AG08396 (cell line): ENCODE measurements at regions not wholly inside any gene's neighbourhood (a gene's known extent, or its start where the extent isn't known, plus 50 kb on each side); places are given as distances from the start of the nearest gene placed in this dataset.

Experiments used
- DNase-seq: peaks from one replicate; pipeline ENCODE4 v3.0.0; 2012; ENCODE audit warnings: low spot score, mixed read lengths

DNA sequence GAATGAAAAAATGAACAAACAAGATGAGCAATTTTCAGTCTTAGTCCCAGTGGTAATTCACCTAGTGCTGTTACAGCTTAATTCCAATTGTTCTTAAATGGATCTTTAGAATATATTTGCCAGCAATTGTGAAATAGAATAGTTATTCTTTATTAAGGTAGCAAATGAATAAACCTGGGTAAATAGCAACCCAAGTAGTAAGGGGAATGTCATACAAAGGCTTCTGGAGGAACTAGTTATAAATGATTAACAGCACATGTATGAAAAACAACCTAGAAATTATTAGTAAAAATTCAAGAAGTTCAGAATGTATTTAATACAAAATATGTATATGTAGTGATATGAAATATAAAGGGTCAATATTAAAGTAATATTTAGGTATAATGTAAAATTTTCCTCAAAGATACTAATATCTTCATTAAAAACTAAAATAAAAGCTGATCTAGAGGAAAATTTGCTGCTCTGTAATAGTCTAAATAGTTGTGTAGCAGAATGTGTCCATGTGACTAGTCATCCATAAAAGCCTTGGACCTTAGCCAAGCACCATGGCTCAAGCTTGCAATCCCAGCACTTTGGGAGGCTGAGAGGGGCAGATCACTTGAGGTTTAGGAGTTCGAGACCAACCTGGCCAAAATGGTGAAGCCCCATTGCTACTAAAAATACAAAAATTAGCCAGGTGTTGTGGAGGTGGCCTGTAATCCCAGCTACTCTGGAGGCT is 535.9 kb upstream of the ATXN8OS start:
- DNase-seq, result no peak

DNA sequence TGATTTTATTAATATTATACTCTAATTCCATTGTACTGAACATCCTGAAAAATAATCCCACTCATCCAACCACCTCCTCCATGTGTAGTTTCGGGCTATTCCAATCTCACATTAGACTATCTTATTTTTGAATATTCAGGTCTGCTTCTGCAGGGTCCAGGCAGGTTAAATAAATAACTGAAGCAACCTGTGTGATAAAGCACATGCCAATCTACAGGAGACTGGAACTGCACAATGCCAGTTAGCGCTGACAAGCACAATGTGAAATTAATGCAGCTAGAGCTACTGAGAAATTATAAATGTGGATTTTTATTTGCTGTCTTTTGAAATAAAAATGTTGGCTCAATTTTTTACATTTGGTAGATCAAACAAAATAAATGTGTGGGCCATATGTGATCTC is 540.1 kb upstream of the ATXN8OS start:
- DNase-seq, result no peak

DNA sequence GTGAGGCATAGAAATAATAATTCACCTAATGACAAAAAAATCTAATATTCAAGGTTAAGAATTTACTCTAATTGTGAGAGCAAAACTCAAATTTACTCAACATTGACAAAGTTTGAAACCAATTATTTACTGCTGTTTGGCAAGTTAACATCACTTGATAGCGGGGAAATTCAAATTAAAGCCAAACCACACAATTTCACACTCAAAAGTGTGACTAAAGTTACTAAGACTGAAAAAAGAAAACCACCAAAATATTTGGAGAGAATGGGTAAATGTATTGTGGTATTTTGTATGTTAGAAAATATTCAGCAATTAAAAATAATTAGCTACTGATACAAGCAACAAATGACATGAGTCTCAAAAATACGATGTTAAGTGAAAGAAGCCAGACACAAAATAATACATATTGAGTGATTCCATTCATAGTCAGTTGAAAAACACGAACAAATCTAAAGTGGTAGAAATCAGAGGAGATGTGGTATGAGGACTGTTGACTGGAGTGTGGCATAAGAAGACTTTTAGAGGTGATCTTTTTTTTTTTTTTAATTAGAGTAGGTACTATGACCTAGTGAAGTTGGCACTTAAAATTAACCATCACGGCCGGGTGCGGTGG is 541.4 kb upstream of the ATXN8OS start:
- DNase-seq, result no peak

DNA sequence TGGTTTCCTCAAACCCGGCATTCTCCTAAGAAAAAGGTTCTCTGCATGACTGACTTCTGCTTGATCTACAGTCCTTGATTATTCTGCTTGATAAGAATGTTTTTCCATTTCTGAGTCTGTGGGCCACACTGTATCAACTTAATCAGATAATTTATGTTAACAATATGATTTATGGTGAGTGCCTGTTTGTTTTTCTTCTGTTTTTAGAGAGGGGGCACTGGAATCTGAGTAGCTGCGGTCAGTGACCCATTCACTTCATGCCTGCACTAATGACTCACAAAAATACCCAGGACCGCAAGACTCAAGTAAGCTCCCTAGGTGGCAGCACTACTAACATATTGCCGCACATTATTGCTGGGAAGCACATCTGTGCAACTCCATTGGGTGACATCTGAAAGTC is 542.3 kb upstream of the ATXN8OS start:
- DNase-seq, result no peak

DNA sequence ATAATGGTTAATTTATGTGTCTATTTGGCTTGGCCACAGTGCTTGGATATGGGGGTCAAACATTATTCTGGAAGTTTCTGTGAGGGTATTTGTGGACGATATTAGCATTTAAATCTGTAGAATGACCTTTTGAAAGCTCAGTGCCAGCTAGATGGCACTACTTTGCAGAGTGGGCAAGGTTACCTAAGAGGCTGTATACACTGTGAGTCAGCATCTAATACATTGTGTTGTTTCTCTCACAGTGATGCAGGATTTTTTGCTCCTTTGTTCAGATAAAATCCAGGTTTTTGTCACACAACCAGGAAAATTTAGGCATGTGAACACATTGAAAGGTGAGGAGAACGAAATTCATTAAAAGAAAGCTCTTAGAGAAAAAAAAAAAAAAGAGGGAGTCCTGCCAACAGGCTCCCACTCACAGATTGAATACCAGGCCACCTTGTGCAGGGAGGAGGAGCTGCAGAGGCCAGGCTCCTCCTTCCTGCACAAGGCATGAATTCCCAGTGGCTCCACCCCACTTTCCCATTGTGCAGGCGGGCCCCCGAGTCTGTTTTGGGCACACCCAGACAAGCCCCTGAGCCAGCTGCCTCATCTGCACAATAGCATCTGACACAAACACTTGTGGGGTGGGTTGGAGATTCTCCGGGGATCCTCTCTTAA is 551.0 kb upstream of the ATXN8OS start:
- DNase-seq, result no peak

DNA sequence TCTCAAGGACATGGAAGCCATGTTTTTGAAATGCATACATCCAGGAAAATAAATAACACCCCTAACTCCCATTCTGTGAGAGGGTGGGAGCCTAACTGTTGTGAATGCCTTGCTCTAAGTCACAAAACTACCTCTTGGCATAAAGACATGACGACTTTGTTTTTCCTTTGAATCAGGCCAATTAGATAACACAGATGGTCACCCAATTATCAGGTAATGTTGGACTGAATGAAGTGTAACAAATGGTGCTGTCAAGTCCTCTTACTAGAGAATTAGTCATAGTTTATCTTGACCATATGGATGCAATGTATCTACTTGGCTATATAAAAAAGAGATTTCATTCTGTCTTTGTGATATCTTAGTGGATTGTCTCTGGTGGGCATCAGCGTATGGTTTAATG is 553.6 kb upstream of the ATXN8OS start:
- DNase-seq, result no peak

DNA sequence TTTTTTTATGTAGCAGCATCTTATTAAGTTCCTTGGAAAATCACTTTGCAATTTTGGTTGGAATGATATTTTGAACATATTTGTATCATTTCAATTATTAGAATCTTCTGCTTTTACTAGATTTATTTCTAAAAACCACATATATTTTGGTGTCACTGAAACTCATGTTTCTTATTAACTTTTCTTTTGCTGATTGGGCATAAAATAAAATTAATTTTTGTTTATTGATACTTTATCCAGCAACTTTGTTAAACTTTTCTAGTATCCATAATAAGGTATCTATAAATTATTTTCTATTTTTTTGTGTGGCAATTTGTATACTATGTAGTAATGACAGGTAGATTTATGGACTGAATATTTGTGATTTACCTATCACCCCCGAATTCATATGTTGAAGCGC is 556.4 kb upstream of the ATXN8OS start:
- no peak for DNase-seq

DNA sequence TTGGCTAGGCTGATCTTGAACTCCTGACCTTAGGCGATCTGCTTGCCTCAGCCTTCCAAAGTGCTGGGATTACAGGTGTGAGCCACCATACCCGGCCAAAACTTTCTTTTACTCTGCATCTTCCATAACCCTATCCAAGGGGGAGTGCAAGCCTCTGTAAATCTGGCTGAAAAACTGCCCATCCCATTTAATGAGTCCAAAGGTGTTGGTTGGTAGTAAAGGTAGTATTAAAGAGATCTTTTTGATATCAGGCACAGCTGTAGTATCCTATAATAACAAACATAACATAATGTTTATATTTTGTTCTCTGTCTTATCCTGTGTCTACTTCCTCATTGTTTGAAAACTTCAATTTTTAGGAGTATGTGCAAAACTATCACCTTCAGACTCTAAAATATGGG is 559.8 kb upstream of the ATXN8OS start:
- DNase-seq, result no peak

DNA sequence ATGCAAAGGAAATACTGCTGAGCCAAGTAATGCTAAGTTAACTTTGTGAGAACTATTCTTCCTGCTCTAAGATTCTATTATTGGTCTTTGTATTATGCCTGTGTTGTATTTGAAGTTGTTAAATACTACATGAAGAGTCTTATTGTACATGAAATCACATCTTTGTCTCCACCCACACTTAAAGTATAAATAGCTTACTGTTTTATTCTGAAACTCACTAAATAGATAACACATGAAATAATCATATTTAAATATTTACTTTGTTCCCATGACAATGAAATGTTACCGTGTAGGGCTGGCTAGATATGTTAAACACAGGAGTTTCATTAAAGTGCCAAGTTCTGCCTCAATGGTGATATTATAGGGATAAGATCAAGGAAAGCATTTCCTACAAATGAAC is 562.1 kb upstream of the ATXN8OS start:
- DNase-seq, result no peak

DNA sequence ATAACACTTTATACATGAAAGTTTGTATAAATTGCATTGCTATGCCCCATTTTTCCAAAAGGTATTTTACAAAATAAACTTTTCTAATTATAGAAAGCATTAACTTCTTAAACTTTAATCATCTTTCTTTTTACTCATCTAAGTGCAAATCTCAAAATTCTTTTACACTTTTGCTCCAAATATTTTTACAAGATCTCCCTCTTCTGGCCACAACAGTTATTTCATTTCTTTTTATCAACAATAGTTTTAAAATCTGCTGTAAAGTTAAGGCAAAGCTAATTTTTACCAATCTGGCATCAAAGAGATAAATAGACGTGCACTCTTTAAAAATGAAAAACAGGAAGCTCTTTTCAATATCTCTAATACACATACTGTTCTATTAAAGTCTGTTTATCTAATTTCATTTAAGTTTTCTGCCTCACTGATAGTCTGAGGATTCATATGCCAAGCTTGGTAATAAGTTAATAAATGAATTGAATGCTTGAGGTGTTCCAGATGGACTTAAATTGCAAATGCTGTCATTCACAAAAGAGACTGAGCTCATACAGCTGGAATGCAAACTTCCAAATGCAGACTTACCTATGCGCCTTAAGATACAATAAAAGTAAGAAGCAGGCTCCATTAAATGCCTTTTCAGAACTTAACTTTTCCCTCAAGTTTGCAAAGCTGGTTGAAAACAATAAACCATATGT is 583.0 kb upstream of the ATXN8OS start:
- no peak for DNase-seq

DNA sequence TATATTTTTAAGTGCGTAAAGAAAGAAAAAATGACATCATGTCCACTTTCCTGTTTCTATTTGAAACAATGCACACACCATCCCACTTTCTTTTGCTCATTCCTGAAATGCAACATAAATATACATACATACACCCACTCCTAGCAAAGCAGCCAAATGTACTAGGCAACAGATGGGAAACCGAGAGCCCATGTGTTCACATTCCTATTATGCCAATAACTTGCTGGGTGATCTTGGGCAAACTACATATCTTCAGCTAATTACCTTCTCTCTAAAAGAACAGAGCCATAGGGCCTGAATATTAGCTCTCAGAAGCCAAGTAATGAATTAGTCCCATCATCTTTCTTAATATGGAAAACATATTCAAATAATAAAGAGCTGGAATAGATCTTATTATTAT is 610.6 kb upstream of the ATXN8OS start:
- no peak for DNase-seq

DNA sequence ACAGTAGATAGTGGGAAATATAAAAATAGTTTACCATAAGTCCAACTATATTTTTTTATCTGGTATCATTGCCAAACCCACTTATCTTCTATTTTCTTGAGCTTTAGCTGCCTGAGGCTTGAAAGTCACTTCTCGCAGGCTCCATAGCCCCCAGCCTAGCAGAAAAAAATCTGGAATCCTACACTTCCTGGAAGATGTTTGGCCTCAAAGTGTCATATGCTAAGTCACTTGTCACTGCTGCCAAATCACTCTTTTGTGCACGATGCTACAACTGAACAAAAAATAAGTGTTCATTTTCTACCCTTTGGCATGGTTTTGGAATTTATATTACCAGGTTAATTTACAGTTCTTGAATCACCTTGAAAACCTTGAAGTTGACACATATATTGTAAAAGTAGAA is 612.5 kb upstream of the ATXN8OS start:
- no peak for DNase-seq

DNA sequence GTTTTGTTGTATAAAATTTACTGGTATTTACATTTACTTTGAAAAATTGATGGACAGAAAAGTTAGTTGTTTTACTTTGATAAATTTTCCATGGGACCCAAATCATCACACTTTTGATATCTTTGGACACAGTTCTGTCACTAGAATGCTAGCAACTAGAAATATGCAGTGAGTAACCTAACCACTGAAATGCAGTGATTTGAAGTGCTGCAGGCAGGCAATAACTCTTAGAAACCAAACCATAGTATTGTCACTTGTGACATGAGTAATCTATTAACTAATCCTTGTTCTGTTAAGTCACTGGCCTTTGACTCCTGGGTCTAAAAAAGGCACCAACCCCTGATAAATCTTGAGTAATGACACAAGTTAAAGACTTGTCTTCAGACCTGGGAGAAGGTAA is 620.0 kb upstream of the ATXN8OS start:
- DNase-seq, result no peak

DNA sequence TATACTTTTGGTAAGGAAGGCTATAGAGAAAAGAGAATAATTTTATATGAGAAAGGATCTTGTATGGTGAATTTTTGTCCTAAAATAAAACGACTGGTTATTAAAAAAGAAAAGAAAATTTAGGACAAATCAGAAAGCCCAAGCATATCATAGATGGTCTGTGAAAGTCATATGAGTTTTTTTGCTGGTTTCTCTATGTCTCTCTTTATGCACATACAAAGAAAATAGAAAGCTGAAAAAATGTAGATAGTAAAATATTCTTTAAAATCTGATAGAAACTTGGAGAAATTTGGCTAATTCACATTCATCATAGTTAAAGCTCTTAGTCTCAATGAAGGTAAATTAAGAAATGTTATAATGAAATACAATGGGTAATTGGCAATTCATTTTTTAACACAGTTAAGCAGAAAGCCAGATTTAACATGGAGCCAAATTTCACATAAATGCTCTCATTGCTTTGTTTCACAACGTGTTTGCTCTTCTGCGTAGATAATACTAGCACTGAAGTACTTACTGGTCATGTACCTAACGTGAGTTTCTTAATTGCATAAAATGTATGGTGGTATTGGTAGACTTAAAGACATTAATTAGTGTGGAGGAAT is 621.5 kb upstream of the ATXN8OS start:
- DNase-seq, result no peak

DNA sequence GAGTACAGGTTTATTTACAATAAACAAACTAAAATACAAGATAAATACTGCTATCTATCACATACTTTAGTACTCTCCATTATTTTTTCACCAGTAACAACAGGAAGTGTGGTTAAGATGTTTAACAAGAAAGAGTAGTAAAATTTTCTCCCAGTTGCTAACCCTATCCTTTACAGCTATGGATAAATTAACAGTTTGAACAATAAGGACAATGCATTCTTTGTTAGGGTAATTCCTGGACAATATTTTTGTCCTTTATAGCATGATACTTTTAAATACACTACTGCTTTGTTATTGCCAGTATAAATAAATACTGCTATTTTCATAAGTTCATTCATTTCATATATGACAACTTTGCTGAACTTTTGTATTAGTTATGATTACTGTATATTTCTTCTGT is 630.2 kb upstream of the ATXN8OS start:
- DNase-seq, result no peak

DNA sequence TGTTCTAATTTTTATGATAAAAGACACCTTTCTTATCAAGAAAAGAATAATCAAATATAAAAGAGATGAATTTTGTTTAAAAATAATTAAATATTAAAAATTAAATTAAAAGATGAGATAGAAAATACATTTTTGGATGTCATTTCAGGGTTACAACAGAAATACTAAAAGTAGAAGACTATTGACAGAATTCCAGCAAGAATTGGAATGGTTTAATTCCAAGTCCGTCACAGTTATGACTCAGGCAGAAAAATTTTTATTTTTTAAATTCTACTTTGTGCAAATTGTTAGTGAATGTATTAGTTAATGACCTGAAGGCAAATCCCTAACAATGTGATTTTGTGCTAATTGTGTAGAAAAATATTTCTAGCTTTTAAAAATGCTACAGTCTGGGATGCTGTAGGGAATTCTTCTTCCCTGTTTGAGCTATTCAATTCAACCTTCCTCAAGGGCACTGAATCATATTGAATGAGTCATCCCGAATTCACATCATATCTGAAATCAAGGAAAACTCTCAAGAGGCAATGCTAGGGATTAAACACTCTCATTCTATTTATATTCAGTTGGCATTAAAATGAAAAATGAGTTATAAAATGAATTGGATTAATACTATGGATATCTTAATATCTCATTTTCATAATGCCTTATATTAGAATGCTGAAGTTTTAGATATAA is 633.5 kb upstream of the ATXN8OS start:
- no peak for DNase-seq

DNA sequence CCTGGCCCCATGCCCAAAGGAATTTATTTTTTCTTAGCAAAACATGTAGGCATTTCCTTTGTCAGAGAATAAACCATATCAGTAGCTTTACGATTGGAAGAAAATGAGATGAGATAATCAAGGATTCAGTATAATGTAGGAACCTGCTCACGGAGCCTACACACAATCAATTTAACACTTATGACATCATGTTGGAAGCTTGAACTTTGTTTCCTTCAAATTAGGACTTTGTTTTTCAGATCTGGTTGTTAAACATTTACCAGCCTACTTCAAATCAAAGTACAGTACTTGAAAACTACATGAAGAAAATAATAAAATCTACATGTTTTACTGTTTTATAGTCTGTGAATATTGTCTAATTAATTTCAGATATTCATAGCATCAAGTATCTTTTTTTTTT is 639.0 kb upstream of the ATXN8OS start:
- DNase-seq, result no peak

DNA sequence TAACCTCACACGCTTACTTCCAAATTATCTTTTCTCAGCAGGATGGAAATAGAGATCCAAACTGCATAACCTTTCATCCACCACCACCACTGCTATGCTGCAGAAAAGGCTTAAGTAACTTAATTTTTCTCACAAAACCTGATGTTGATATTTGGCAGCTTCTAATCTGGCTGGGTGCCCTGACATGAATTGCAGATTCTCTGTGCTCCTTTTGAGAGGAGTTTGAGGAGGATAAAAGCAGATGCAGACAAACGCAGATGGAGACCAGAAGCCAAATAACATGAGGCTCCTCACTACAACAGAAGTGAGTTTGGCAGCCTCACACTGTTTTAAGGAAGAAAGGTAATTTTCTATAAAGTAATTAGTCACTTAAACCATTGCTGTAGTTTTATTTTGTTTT is 646.2 kb upstream of the ATXN8OS start:
- no peak for DNase-seq

DNA sequence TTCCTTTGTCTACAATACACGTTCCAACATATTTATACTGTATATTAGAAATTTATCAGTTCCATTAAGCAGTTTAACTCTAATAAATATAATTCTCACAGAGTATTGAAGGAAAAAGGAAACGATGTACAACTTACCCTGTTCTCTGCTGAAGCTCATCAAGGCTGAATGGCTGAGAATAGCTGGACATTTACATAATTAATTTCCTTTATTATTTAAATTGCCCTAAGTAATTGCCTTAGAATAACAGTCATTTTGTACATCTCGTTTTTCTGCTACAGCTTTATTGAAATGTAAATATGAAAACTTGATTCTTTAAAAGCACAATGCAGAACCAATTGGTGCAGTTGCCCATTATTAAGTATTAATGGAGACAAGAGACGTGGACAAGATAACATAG is 648.3 kb upstream of the ATXN8OS start:
- DNase-seq, result no peak

DNA sequence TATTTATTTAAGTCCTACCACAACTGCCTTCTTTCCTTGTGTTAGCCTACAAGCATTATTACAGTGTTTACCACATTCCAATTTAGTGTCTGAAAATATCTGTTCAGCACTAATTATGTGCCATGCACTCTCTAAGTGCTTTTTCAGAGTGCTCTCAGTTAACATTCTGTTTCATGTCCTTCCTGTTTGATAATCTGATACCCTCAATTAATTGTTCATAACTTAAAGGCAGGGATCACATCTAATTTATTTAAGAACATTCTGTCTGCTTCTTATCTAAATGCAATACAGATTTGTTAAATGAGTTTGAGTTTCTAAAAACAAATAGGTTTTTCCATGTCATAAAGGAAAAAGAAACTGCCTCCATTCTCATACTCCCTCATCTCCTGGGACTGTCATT is 649.6 kb upstream of the ATXN8OS start:
- DNase-seq, result no peak

DNA sequence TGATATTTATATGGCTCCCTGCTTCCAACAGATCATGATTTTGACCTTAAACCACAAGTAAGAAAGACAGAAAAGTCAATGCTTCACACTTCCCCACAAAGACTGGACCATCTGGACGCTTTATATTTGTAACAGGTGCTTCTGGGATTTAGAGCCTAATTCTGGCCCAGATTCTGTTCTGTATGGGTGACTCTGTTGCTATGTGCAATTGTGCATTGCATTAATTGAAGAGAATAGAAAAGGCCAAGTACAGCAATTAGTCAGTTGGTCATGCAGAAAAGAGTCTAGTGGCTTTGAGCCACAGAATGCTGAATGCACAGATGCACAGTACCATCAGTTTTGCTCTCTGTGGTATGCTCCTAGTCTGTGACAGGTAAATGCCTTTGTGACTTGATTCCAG is 657.4 kb upstream of the ATXN8OS start:
- no peak for DNase-seq

DNA sequence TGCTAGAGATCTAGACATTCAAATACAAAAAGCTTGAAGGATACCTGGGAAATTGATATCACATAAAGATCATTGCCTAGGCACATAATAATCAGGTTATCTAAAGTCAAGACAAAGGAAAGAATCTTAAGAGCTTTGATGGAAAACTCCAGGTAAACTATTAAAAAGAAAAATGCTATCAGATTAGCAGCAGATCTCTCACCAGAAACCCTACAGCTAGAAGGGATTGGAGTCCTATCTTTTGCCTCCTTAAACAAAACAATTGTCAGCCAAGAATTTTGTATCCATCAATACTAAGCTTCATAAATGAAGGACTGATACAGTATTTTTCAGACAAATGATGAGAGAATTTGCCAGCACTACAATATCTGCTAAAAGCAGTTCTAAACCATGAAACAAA is 682.4 kb upstream of the ATXN8OS start:
- DNase-seq, result no peak
